Sciatic nerve (tissue), 2 donors: ENCODE measurements at regions not wholly inside any gene's neighbourhood (a gene's known extent, or its start where the extent isn't known, plus 50 kb on each side); places are given as distances from the start of the nearest gene placed in this dataset.
"Not testable (repeated sequence)": the region's sequence is repeated elsewhere in the genome, so short reads cannot be mapped to it uniquely, and the experiment has no call there.

Experiments used
- ATAC-seq: fragments of 200-7000 bp; cut with Tn5 transposase; one replicate; pipeline ENCODE4 v1.9.1; 2020; ENCODE audit warnings: mild to moderate bottlenecking, moderate library complexity
- DNase-seq: peaks from one replicate; pipeline ENCODE4 v3.0.0-alpha.2; 2020; ENCODE audit warnings: low spot score
- intact Hi-C: fragments of 100-400 bp; cut with DNase I; formaldehyde crosslinking; loops from one replicate; pipeline ENCODE4 v1.14.2; 2022
- donor health status: DM: no; HTN: no; CAD: no.
- donor health status: DM: no; HTN: no; CAD: no.

- ATAC-seq (no peak), DNase-seq (no peak)
- intact Hi-C loops = no loop called here
Measured at GRCh38 chr4:187071946-187072600, 348.4 kb upstream of the FAT1 start.

- DNase-seq = no peak
- intact Hi-C loops = no loop called here
- ATAC-seq = no peak
Measured at GRCh38 chr4:187073820-187074219, 350.2 kb upstream of the FAT1 start.

DNA sequence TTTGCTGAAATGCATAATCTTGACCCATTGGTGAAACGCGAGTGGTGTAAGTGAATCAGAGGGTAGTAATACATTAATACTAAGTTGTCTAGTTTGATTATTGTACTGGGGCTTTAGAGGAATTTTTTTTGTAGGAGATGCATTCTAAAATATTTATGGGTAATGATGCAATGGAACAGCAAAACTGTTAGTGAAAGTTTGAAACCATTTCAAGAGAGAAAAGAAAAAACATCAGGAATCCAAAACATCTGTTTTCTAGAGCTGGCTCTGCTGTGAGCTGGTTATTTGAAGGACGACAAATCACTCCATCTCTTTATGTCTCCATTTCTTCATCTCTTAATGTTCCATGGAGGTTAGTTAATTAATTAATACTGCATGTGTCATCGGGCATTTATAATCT is 351.9 kb upstream of the FAT1 start:
- ATAC-seq = no peak
- intact Hi-C loops = no loop called here

GRCh38 chr4:187077744-187078401 is 354.2 kb upstream of the FAT1 start:
- DNase-seq (no peak), ATAC-seq (no peak)
- intact Hi-C loops = no loop called here

More for the DNA sequence above, 351.9 kb upstream of the FAT1 start:
- DNase-seq = no peak

- DNase-seq = no peak
- no peak for ATAC-seq
- intact Hi-C loops = no loop called here
Measured at GRCh38 chr4:187084701-187085100, 361.0 kb upstream of the FAT1 start.

DNA sequence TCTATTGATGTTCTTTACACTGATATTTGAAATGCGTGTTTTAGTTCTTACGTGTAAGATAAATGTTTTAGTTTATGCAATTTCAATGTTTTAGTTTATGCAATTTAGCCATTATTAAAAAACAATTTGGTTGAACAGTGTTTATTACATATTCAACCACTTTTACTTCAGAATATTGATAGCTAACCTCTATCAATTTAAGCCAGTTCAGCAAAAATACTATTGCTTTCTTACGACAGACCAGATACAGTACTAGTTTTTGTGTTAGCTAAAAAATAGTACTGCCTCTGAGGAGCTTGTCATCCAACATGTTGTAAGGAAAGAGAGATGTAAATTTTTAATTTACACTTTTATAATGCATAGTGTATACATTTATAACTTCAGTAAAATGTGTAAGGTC is 361.7 kb upstream of the FAT1 start:
- ATAC-seq (no peak), DNase-seq (no peak)
- intact Hi-C loops = no loop called here

GRCh38 chr4:187086151-187086550 is 362.5 kb upstream of the FAT1 start:
- no peak for DNase-seq
- intact Hi-C loops = no loop called here
- no peak for ATAC-seq

- no peak for DNase-seq
- no peak for ATAC-seq
- intact Hi-C loops = no loop called here
Measured at GRCh38 chr4:187088070-187088799, 364.6 kb upstream of the FAT1 start.

DNA sequence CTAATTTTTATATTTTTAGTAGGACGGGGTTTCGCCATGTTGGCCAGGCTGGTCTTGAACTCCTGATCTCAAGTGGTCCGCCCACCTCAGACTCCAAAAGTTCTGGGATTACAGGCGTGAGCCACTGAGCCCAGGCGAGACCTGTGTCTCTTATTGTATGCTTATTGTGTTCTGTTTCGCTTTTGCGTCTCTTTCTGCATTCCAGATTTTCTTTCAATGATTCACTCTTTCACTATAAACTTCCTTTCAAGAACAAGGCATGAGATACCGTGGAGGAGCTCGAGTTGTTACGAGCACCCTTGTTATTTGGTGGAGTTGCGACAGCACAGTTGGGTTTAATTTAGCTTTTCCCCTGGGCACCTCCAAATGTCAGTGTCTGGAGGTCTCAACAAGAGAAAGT is 366.7 kb upstream of the FAT1 start:
- ATAC-seq (no peak), DNase-seq (no peak)
- intact Hi-C loops = no loop called here

DNA sequence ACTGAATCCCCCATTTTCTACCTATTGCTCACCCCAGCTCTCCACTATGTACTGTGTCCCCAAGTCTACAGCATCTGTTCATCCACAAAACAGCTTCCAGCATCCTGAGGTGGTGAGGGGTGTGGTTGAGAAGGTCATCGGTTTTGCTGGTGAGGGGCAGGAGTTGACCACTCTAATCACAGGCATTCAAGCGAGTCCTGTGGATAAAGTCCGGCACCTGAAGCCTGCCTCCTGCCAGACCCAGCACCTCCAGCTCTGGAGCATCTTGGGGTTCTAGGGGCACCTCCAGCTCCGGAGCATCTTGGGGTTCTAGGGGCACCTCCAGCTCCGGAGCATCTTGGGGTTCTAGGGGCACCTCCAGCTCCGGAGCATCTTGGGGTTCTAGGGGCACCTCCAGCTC is 367.2 kb upstream of the FAT1 start:
- ATAC-seq, intact Hi-C loops, DNase-seq: not testable (repeated sequence)

- ATAC-seq = no peak
- intact Hi-C loops = no loop called here
- DNase-seq = no peak
Measured at GRCh38 chr4:187094144-187094543, 370.5 kb upstream of the FAT1 start.

DNA sequence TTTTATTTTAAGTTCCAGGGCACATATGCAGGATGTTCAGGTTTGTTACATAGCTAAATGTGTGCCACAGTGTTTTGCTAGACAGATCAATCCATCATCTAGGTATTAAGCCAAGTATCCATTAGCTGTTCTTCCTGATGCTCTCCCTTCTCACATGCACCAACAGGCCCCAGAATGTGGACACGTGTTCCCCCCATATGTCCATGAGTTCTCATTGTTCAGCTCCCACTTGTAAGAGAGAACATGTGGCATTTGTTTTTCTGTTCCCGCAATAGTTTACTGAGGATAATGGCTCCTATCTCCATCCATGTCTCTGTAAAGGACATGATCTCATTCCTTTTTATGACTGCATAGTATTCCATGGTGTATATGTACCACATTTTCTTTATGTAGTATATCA is 374.8 kb upstream of the FAT1 start:
- no peak for DNase-seq
- ATAC-seq = no peak
- intact Hi-C loops = no loop called here

DNA sequence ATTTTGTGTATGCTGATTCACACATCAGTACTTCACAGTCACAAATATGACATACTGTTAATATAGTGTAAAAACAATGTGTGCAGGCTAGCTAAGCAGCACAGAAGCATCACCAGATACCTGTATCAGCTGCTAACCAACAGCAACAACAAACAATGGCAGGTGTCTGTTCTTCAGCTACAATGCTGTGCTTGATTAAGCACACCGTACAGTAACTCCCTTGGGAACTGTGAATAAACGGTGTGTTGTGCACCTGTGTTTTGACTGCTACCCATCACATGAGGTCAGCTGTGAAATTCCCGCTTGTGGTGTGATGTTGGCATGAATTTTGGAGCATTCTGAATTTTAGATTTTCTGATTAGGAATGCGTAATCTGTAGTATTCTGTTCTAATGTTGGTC is 379.7 kb upstream of the FAT1 start:
- ATAC-seq (no peak), DNase-seq (no peak)
- intact Hi-C loops = no loop called here

- no peak for ATAC-seq
Measured at GRCh38 chr4:187108845-187109244, 385.2 kb upstream of the FAT1 start.

GRCh38 chr4:187109636-187110035 is 386.0 kb upstream of the FAT1 start:
- ATAC-seq = no peak
- DNase-seq = no peak
- intact Hi-C loops = no loop called here

More at GRCh38 chr4:187108845-187109244, 385.2 kb upstream of the FAT1 start:
- no peak for DNase-seq
- intact Hi-C loops = no loop called here

- DNase-seq (no peak), ATAC-seq (no peak)
- intact Hi-C loops = no loop called here
Measured at GRCh38 chr4:187118166-187118565, 394.5 kb upstream of the FAT1 start.

DNA sequence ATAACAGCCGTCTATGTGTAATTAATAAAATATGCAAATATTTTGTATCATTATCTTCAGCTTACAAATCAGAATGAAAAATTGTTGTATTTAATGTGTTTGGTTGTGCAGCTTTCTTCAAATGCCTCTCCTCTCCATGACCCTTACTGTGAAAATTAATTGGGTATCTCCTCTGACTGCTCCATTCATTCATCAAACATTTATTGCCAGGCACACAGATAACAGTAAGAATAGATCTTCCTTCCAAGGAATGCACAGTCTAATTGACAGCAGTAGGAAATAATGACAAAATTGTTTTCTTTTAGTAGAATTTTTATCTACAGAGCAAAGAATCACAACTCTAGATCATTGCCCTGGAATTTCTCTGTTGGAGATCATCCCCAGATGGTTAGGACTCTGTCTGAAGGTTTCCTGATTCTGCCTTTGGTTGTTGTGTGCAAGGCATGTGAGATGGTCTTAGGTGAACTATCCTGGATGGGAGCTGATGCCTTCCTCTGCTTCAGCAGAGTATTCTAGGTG is 395.0 kb upstream of the FAT1 start:
- ATAC-seq (no peak), DNase-seq (no peak)
- intact Hi-C loops = no loop called here

GRCh38 chr4:187124331-187124730 is 400.7 kb upstream of the FAT1 start:
- DNase-seq = no peak
- intact Hi-C loops = no loop called here
- peak; percentile 57 for ATAC-seq

DNA sequence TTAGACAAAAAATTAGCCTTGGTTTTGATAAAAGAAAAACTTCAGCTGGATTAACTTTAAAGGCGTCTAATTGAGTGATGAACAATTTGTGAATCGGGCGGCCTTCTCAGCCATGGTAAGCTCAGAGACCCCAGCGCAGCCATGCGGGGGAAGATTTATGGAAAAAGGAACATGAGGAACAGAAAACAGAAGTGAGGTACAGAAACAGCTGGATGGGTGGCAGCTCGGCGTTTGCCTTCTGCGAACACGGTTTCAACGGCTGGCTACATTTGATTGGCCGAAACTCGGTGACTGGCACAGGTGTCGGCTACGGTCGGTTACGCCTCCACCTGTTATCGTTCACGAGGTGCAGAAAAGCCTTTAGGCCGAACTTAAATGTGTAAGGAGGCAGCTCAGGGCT is 401.4 kb upstream of the FAT1 start:
- ATAC-seq (no peak), DNase-seq (no peak)
- intact Hi-C loops = no loop called here

DNA sequence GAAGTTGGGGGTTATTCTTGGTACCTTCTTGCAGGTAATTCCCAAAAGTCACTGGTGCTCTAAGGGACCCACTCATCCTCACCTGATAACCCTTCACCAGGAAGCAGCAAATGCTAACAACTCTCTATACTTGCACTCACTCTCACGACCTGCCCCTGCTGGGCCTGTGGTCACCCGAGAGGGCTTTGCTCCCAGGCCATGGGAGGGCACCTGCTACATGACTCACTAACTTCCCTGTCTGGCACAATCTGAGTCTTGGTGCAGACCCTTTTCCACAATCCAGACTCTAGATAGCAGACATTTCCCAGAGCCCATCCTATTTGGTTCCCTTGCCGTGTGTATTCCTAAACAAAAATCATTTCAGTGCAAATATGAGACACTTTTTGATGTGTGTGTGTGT is 403.8 kb upstream of the FAT1 start:
- intact Hi-C loops = no loop called here
- no peak for DNase-seq

More for the DNA sequence above, 403.8 kb upstream of the FAT1 start:
- no peak for ATAC-seq
